GM21529 (cell line): ENCODE measurements at regions not wholly inside any gene's neighbourhood (a gene's known extent, or its start where the extent isn't known, plus 50 kb on each side); places are given as distances from the start of the nearest gene placed in this dataset.
"Not testable (repeated sequence)": the region's sequence is repeated elsewhere in the genome, so short reads cannot be mapped to it uniquely, and the experiment has no call there.

Experiments used
- ATAC-seq: cut with Tn5 transposase; IDR thresholded peaks from one replicate; pipeline ENCODE4 v1.9.1; 2021; ENCODE audit not compliant: unreplicated experiment

GRCh38 chr6:50961611-50962010 lies 142.9 kb downstream of the TFAP2B start:
- no peak for ATAC-seq

GRCh38 chr6:50962213-50962759 lies 143.6 kb downstream of the TFAP2B start:
- no peak for ATAC-seq

GRCh38 chr6:50963952-50964351 lies 145.3 kb downstream of the TFAP2B start:
- no peak for ATAC-seq

- ATAC-seq: no peak
These were observed 146.8 kb downstream of the TFAP2B start for GRCh38 chr6:50965495-50965894.

- ATAC-seq: peak; percentile 92
These were observed 147.9 kb downstream of the TFAP2B start for GRCh38 chr6:50966532-50966931.

- ATAC-seq: peak; percentile 38
These were observed 148.3 kb downstream of the TFAP2B start for GRCh38 chr6:50966986-50967385.

GRCh38 chr6:50968246-50968645 lies 149.6 kb downstream of the TFAP2B start:
- not testable (repeated sequence) for ATAC-seq

GRCh38 chr6:50970908-50971307 lies 152.2 kb downstream of the TFAP2B start:
- no peak for ATAC-seq

- ATAC-seq: no peak
These were observed 154.8 kb downstream of the TFAP2B start for GRCh38 chr6:50973464-50973863.

GRCh38 chr6:50974319-50974718 lies 155.6 kb downstream of the TFAP2B start:
- ATAC-seq: no peak

- no peak for ATAC-seq
These were observed 156.5 kb downstream of the TFAP2B start for GRCh38 chr6:50975216-50975615.

- ATAC-seq: no peak
These were observed 158.2 kb downstream of the TFAP2B start for GRCh38 chr6:50976907-50977306.

GRCh38 chr6:50977796-50978195 lies 159.1 kb downstream of the TFAP2B start:
- no peak for ATAC-seq

- no peak for ATAC-seq
These were observed 159.9 kb downstream of the TFAP2B start for GRCh38 chr6:50978380-50979170.

- ATAC-seq: no peak
These were observed 160.5 kb downstream of the TFAP2B start for GRCh38 chr6:50979171-50979525.

- ATAC-seq: no peak
These were observed 165.5 kb downstream of the TFAP2B start for GRCh38 chr6:50984135-50984534.

- ATAC-seq: no peak
These were observed 167.6 kb downstream of the TFAP2B start for GRCh38 chr6:50986319-50986718.

GRCh38 chr6:50989123-50989522 lies 170.5 kb downstream of the TFAP2B start:
- ATAC-seq: no peak

- no peak for ATAC-seq
These were observed 172.2 kb downstream of the TFAP2B start for GRCh38 chr6:50990750-50991446.

- ATAC-seq: no peak
These were observed 173.6 kb downstream of the TFAP2B start for GRCh38 chr6:50992232-50992631.

GRCh38 chr6:50992704-50993625 lies 174.3 kb downstream of the TFAP2B start:
- no peak for ATAC-seq
